Prostate gland (tissue), 2 donors: ENCODE measurements at regions not wholly inside any gene's neighbourhood (a gene's known extent, or its start where the extent isn't known, plus 50 kb on each side); places are given as distances from the start of the nearest gene placed in this dataset.

Experiments
- DNase-seq: peaks from one replicate; pipeline ENCODE4 v3.0.0-alpha.2; 2019; ENCODE audit warnings: low spot score
- H3K27ac ChIP-seq, 2 donors: fragments of 200-600 bp; sonication (generic); 2 replicates each; pipeline ENCODE4 v1.5.1; 2017 to 2019
- H3K27me3 ChIP-seq: fragments of 200-600 bp; sonication (generic); replicated peaks from 2 replicates; pipeline ENCODE4 v1.5.1; 2019; ENCODE audit not compliant: insufficient read depth
- H3K36me3 ChIP-seq, 2 donors: fragments of 200-600 bp; sonication (generic); 1 replicate in 1 of 2; 2 replicates in 1 of 2; pipeline versions ENCODE4 v1.5.1 to v1.8.1; 2017 to 2019
- H3K4me1 ChIP-seq: fragments of 200-600 bp; sonication (generic); replicated peaks from 2 replicates; pipeline ENCODE4 v1.5.1; 2019
- H3K4me3 ChIP-seq, 2 donors: fragments of 200-600 bp; sonication (generic); 2 replicates each; pipeline ENCODE4 v1.5.1; 2017 to 2019
- H3K9me3 ChIP-seq: fragments of 200-600 bp; sonication (generic); 2 replicates; pipeline ENCODE4 v1.5.1; 2017
- POLR2A ChIP-seq: fragments of 450-650 bp; IDR thresholded peaks from one replicate; pipeline ENCODE4 v1.6.1; 2016; ENCODE audit warnings: antibody characterized with exemption, mild to moderate bottlenecking
- POLR2AphosphoS5 ChIP-seq: sonication (generic); formaldehyde crosslinking; IDR thresholded peaks from one replicate; pipeline ENCODE4 v1.6.1; 2017; ENCODE audit warnings: antibody characterized with exemption
- whole genome bisulfite sequencing: methylation state at CpG from one replicate; pipeline ENCODE4 v1.1.5; 2018; 5-methylcytosine and 5-hydroxymethylcytosine counted together
- intact Hi-C: fragments of 100-400 bp; cut with DNase I; formaldehyde crosslinking; loops from one replicate; pipeline ENCODE4 v1.14.2; 2022
- TF ChIP-seq, protein P1 (sequence below), 4 experiments: fragments of 200-600 bp in 2 of 4; fragments of 450-650 bp in 2 of 4; sonication (generic) in 2 of 4; IDR thresholded peaks; 1 replicate in 3 of 4; 2 replicates in 1 of 4; pipeline ENCODE4 v1.5.1; 2016 to 2019; ENCODE audit warnings: antibody characterized with exemption in 4 of 4, mild to moderate bottlenecking in 2 of 4, moderate library complexity in 2 of 4

DNA sequence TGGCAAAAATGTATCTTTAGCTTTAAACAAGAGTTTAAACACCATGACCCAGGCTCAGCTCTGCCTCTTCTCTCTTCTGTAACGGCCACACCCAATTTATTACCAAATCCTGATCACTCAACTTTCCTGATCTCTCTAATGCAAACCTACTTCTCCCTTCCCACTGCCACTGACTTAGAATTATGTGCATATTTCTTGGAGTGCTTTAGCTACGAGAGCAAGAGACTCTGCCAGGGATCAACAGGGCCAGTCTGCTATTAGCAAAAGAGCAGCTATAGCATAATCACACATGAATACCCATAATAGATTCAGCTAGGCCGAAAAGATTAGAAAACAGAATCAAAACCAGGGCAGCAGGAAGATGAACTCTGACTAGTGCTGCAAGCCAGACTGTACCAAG is 215.5 kb downstream of the MRPL39 start:
- WGBS: 61% methylated on average over 3 of the region's 3 CpGs
- Histone ChIP-seq H3K36me3 (no peaks in the 10 kb centered on the region), H3K4me1 (no peaks in the 10 kb centered on the region), H3K27ac (no peak overlapping the region), H3K27me3 (no peaks in the 10 kb centered on the region), H3K9me3 (no peaks in the 10 kb centered on the region), H3K4me3 (no peak overlapping the region)
- TF ChIP-seq POLR2A: no peak
- TF ChIP-seq POLR2AphosphoS5: no peak
- TF ChIP-seq, protein P1, sequence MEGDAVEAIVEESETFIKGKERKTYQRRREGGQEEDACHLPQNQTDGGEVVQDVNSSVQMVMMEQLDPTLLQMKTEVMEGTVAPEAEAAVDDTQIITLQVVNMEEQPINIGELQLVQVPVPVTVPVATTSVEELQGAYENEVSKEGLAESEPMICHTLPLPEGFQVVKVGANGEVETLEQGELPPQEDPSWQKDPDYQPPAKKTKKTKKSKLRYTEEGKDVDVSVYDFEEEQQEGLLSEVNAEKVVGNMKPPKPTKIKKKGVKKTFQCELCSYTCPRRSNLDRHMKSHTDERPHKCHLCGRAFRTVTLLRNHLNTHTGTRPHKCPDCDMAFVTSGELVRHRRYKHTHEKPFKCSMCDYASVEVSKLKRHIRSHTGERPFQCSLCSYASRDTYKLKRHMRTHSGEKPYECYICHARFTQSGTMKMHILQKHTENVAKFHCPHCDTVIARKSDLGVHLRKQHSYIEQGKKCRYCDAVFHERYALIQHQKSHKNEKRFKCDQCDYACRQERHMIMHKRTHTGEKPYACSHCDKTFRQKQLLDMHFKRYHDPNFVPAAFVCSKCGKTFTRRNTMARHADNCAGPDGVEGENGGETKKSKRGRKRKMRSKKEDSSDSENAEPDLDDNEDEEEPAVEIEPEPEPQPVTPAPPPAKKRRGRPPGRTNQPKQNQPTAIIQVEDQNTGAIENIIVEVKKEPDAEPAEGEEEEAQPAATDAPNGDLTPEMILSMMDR (IDR thresholded peaks at IDR 0.05): no peak
- intact Hi-C loops: no loop called here
- no peak for DNase-seq

DNA sequence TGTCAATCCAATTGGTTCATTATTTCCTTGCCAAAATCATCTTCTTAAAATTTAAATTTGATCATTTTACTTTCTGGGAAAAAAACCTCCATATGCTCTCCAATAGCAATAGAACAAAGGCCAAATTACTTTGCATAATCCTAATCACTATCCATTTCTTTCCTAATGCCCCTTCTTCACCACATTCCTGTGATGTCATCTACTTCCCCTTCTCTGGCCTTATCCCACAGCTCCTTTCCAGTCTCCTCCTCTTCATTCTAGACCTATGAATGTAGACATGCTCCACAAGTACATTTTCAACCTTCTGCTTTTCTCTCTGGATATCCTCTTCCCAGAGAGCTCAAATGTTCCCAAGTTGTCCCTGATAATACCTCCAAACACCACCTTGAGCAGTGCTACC is 216.6 kb downstream of the MRPL39 start:
- Histone ChIP-seq H3K27ac (no peak overlapping the region), H3K4me1 (no peaks in the 10 kb centered on the region), H3K27me3 (no peaks in the 10 kb centered on the region), H3K36me3 (no peaks in the 10 kb centered on the region), H3K4me3 (no peak overlapping the region), H3K9me3 (no peaks in the 10 kb centered on the region)
- intact Hi-C loops: no loop called here
- no peak for TF ChIP-seq POLR2AphosphoS5
- TF ChIP-seq POLR2A: no peak
- TF ChIP-seq, protein P1 (IDR thresholded peaks at IDR 0.05): no peak
- DNase-seq: no peak

DNA sequence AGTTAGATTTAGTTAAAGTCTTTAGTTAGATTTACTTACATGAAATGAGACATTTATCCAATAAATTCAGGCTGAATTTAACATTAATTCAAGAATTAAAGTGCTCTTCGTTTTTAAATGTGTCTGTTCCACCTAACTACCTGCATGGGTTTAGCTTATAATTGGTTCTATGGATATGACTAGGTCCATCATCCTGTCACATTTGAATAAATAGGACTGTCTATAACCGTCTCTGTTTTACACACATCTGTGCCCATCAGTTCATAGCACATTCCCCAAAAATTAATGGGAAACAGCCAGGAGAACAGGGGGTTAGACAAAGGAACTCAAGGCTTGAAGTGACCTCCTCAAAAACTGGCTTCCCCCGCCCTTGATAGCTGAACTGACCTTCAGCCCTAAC is 219.6 kb downstream of the MRPL39 start:
- Histone ChIP-seq H3K4me3 (no peak overlapping the region), H3K4me1 (no peaks in the 10 kb centered on the region), H3K9me3 (no peaks in the 10 kb centered on the region), H3K36me3 (no peaks in the 10 kb centered on the region), H3K27me3 (no peaks in the 10 kb centered on the region), H3K27ac (no peak overlapping the region)
- DNase-seq: no peak
- TF ChIP-seq POLR2A: no peak
- TF ChIP-seq, protein P1 (IDR thresholded peaks at IDR 0.05): no peak
- TF ChIP-seq POLR2AphosphoS5: no peak
- intact Hi-C loops: loop anchor here (10.0 kb wide), 1 partner anchor 1533 kb away; no protein-coding TSS in a partner anchor
- WGBS: 84% methylated on average over 3 of the region's 3 CpGs

DNA sequence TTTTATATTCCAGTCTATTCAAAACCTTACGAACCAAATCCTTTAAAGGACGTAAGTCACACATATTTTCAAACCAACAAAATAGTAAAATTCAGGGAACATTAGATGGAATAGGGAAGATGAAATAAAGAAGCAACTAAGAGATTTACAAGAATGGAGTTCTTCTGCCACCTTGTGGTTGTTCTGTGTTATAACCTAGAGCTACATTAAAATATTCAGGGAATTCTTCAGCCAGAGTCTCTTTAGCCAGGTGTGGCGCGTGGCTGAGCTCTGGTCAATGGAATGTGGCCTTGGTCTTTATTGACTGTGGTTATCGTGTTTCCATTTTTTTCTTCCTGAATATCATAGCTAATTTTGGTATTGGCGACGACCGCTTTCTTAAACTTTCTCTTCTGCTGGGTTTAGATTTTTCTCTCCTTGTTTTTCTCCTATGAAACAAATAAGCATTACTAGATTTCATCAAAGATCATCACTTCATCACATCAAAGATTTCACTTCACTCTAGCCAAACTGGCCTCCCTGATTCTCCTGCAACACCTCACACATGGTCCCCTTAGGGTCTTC is 221.3 kb downstream of the MRPL39 start:
- DNase-seq: peak; percentile 8
- Histone ChIP-seq H3K27me3 (no peaks in the 10 kb centered on the region), H3K27ac (no peak overlapping the region), H3K4me3 (no peak overlapping the region), H3K9me3 (no peaks in the 10 kb centered on the region), H3K4me1 (no peaks in the 10 kb centered on the region), H3K36me3 (no peaks in the 10 kb centered on the region)
- WGBS: 6% methylated on average over 8 of the region's 8 CpGs
- intact Hi-C loops: loop anchor here (10.0 kb wide), 1 partner anchor 1531 kb away; no protein-coding TSS in a partner anchor
- no peak for TF ChIP-seq POLR2AphosphoS5
- TF ChIP-seq, protein P1 (IDR thresholded peaks at IDR 0.05): peak; percentile 73 to 77 (median 74)

DNA sequence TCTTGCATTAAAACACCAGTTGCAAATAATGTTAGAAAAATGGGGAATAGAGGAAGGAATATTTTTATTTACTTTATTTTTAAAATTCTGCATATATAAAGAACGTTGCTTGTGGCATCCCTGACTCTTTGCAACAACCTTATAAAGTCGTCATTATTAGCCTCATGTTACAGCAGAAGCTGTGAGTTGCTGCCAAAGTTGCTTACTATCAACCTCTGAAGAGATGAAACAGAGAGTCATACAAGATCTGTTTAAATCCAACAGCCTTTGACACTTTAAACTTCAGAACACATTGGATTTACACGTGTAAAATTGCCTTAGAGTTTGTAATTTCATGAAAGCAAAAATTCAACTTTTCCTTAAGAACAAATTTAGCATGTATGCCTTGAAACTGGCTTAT is 221.9 kb downstream of the MRPL39 start:
- H3K27ac ChIP-seq: no peak overlapping the region
- WGBS: 47% methylated on average over 3 of the region's 3 CpGs
- TF ChIP-seq POLR2AphosphoS5: no peak
- TF ChIP-seq POLR2A: no peak
- TF ChIP-seq, protein P1 (IDR thresholded peaks at IDR 0.05): no peak
- DNase-seq: no peak
- no peaks in the 10 kb centered on the region for H3K4me1 ChIP-seq
- intact Hi-C loops: loop anchor here (10.0 kb wide), 1 partner anchor 1531 kb away; no protein-coding TSS in a partner anchor
- no peaks in the 10 kb centered on the region for H3K27me3 ChIP-seq
- H3K36me3 ChIP-seq: no peaks in the 10 kb centered on the region
- no peak overlapping the region for H3K4me3 ChIP-seq
- H3K9me3 ChIP-seq: no peaks in the 10 kb centered on the region
